MM.1S (cell line): ENCODE measurements at regions not wholly inside any gene's neighbourhood (a gene's known extent, or its start where the extent isn't known, plus 50 kb on each side); places are given as distances from the start of the nearest gene placed in this dataset.

Source experiments
- CTCF ChIP-seq: fragments of 300-600 bp; sonication (generic); IDR thresholded peaks from 2 replicates; pipeline ENCODE4 v1.5.1; 2016; ENCODE audit warnings: antibody characterized with exemption, low read length, mixed read lengths
- EZH2 ChIP-seq: fragments of 300-600 bp; sonication (generic); optimal IDR thresholded peaks from 2 replicates; pipeline ENCODE3; 2017; ENCODE audit warnings: low read depth, mild to moderate bottlenecking, antibody characterized with exemption, low read length, mixed read lengths
- EZH2phosphoT487 ChIP-seq: fragments of 300-600 bp; sonication (generic); IDR thresholded peaks from 2 replicates; pipeline ENCODE4 v1.6.1; 2018; ENCODE audit warnings: antibody characterized with exemption, low read length

DNA sequence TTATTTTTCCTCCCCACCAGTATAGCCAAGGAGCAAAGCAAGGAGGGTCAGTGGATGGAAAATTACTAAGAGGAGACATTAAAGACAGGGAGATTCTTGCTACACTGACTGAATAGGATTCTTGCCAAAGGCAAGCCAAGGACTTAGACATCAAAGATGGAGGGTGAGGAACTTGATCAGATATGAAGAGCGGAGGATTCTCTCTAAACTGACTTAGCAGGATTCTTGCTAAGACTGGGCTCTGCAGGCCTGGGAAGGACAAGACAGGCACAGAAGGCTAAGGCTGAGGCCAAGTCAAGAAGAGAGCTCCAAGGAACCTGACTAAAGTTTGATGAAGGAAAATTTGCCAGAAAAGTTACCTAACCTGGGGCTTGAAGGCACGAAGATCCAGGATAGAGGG is 143.9 kb upstream of the RMP24 start:
- TF ChIP-seq CTCF, result no peak
- no peak for TF ChIP-seq EZH2
- TF ChIP-seq EZH2phosphoT487, result no peak
